Fibroblast of lung (primary cell): ENCODE measurements at regions not wholly inside any gene's neighbourhood (a gene's known extent, or its start where the extent isn't known, plus 50 kb on each side); places are given as distances from the start of the nearest gene placed in this dataset.

Experiments used
- DNase-seq, 2 donors: peaks; one replicate each; pipeline versions ENCODE4 v3.0.0 to v3.0.0-alpha.2; 2010; ENCODE audit warnings: low read depth in 2 of 2
- H2AFZ ChIP-seq: 2 replicates; pipeline ENCODE4 v1.5.1; 2012; ENCODE audit warnings: low read length, control low read depth, inconsistent platforms
- H3K27ac ChIP-seq: 2 replicates; pipeline ENCODE4 v1.5.1; 2011; ENCODE audit warnings: low read length, control low read depth; ENCODE audit not compliant: insufficient read depth
- H3K27me3 ChIP-seq: 2 replicates; pipeline ENCODE4 v1.5.1; 2011; ENCODE audit warnings: mild to moderate bottlenecking, low read length; ENCODE audit not compliant: control insufficient read depth, insufficient read depth
- H3K36me3 ChIP-seq: 2 replicates; pipeline ENCODE4 v1.5.1; 2011; ENCODE audit warnings: low read length; ENCODE audit not compliant: control insufficient read depth, insufficient read depth
- H3K4me1 ChIP-seq: 2 replicates; pipeline ENCODE4 v1.5.1; 2011; ENCODE audit warnings: low read length; ENCODE audit not compliant: control insufficient read depth, insufficient read depth; ENCODE audit errors: extremely low read depth
- H3K4me2 ChIP-seq: 2 replicates; pipeline ENCODE4 v1.5.1; 2011; ENCODE audit warnings: low read length, control low read depth; ENCODE audit not compliant: insufficient read depth; ENCODE audit errors: extremely low read depth
- H3K4me3 ChIP-seq, 4 experiments: fragments of 200-600 bp in 1 of 4; sonication (generic) in 1 of 4; replicated peaks in 1 of 4; 2 replicates each; pipeline ENCODE4 v1.5.1; 2011 to 2016; ENCODE audit warnings: low read length in 4 of 4, low read depth in 3 of 4, mild to moderate bottlenecking in 3 of 4, control low read depth in 2 of 4, inconsistent platforms in 1 of 4, mixed read lengths in 1 of 4; ENCODE audit not compliant: insufficient read depth in 1 of 4; ENCODE audit errors: control extremely low read depth in 1 of 4
- H3K79me2 ChIP-seq: 2 replicates; pipeline ENCODE4 v1.5.1; 2012; ENCODE audit warnings: mild to moderate bottlenecking, low read length, inconsistent platforms; ENCODE audit not compliant: control insufficient read depth, insufficient read depth
- H3K9ac ChIP-seq: 2 replicates; pipeline ENCODE4 v1.5.1; 2011; ENCODE audit warnings: mild to moderate bottlenecking, low read length, control low read depth; ENCODE audit not compliant: insufficient read depth
- H3K9me3 ChIP-seq: 2 replicates; pipeline ENCODE4 v1.5.1; 2012; ENCODE audit warnings: low read depth, low read length; ENCODE audit not compliant: control insufficient read depth, insufficient read depth
- H4K20me1 ChIP-seq: 2 replicates; pipeline ENCODE4 v1.5.1; 2011; ENCODE audit warnings: low read length; ENCODE audit not compliant: control insufficient read depth, insufficient read depth; ENCODE audit errors: extremely low read depth
- EZH2 ChIP-seq: IDR thresholded peaks from 2 replicates; pipeline ENCODE4 v1.5.1; 2012; ENCODE audit warnings: low read length, control low read depth, mild to moderate bottlenecking; ENCODE audit errors: missing control alignments
- TF ChIP-seq, protein P1 (sequence below), 2 donors: IDR thresholded peaks in 1 of 2; conservative IDR thresholded peaks in 1 of 2; 1 replicate in 1 of 2; 2 replicates in 1 of 2; pipeline ENCODE4 v1.5.1; 2011 to 2012; ENCODE audit warnings: low read length in 2 of 2, control low read depth in 1 of 2, inconsistent platforms in 1 of 2, low read depth in 1 of 2, mild to moderate bottlenecking in 1 of 2

DNA sequence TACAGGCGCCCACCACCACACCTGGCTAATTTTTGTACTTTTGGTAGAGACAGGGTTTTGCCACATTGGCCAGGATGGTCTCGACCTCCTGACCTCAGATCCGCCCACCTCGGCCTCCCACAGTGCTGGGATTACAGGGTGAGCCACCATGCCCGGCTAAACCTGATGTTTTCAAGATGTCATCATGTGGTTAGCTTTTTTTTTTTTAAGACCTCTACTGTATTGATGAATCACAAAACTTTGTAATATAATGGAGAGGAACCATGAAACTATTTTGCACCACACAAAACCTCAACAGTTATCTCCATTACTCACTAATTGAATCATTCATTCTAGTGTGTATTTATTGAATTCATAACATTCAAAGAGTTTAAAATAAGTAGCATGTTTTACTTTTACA, 94.7 kb upstream of the NEIL3 start:
- peak in 1 of 2 donors; percentile 82 for DNase-seq
- H3K27ac ChIP-seq, result no peak overlapping the region

DNA sequence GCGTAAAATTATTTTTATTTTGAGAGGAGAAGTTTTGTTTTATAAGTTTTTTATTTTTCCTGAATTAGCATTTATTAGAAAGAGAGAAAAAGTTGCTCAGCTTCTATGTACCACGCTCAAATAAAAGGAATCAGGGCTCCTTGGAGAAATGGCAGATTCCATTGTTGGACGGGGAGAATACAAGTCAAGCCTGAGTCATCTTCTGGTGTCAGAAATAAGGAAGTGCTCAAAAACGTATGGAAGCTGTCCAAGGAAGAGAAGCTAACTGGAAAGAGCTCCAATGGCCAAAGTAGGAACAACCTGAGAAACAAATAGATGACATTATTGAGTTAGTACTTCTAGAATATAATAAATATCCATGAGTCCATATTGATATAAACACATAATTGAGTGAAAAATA, 89.3 kb upstream of the NEIL3 start:
- no peaks in the 10 kb centered on the region for H3K9me3 ChIP-seq
- no peak overlapping the region for H2AFZ ChIP-seq
- H3K36me3 ChIP-seq, result no peaks in the 10 kb centered on the region
- H3K4me2 ChIP-seq, result no peak overlapping the region
- no peak overlapping the region for H3K4me3 ChIP-seq
- H3K9ac ChIP-seq, result no peak overlapping the region
- DNase-seq, result peak; percentile 44 to 79
- no peak for TF ChIP-seq EZH2
- TF ChIP-seq, protein P1, sequence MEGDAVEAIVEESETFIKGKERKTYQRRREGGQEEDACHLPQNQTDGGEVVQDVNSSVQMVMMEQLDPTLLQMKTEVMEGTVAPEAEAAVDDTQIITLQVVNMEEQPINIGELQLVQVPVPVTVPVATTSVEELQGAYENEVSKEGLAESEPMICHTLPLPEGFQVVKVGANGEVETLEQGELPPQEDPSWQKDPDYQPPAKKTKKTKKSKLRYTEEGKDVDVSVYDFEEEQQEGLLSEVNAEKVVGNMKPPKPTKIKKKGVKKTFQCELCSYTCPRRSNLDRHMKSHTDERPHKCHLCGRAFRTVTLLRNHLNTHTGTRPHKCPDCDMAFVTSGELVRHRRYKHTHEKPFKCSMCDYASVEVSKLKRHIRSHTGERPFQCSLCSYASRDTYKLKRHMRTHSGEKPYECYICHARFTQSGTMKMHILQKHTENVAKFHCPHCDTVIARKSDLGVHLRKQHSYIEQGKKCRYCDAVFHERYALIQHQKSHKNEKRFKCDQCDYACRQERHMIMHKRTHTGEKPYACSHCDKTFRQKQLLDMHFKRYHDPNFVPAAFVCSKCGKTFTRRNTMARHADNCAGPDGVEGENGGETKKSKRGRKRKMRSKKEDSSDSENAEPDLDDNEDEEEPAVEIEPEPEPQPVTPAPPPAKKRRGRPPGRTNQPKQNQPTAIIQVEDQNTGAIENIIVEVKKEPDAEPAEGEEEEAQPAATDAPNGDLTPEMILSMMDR (conservative IDR thresholded peaks at IDR 0.05 in 1 of 2, IDR thresholded peaks at IDR 0.05 in 1 of 2; ENCODE audit: low read depth in 1 of 2, low read length in 2 of 2), result no peak
- no peaks in the 10 kb centered on the region for H3K27me3 ChIP-seq
- no peak overlapping the region for H3K27ac ChIP-seq
- no peaks in the 10 kb centered on the region for H3K79me2 ChIP-seq
- H3K4me1 ChIP-seq, result no peaks in the 10 kb centered on the region
- H4K20me1 ChIP-seq, result no peaks in the 10 kb centered on the region

More for the DNA sequence above, 94.7 kb upstream of the NEIL3 start:
- H4K20me1 ChIP-seq, result no peaks in the 10 kb centered on the region
- no peak overlapping the region for H3K9ac ChIP-seq
- H2AFZ ChIP-seq, result no peak overlapping the region
- no peaks in the 10 kb centered on the region for H3K79me2 ChIP-seq
- no peaks in the 10 kb centered on the region for H3K4me1 ChIP-seq
- no peaks in the 10 kb centered on the region for H3K36me3 ChIP-seq
- TF ChIP-seq, protein P1 (conservative IDR thresholded peaks at IDR 0.05 in 1 of 2, IDR thresholded peaks at IDR 0.05 in 1 of 2; ENCODE audit: low read depth in 1 of 2, low read length in 2 of 2), result no peak
- TF ChIP-seq EZH2, result no peak
- no peak overlapping the region for H3K4me2 ChIP-seq
- H3K4me3 ChIP-seq, result no peak overlapping the region
- H3K27me3 ChIP-seq, result no peaks in the 10 kb centered on the region
- H3K9me3 ChIP-seq, result no peaks in the 10 kb centered on the region

DNA sequence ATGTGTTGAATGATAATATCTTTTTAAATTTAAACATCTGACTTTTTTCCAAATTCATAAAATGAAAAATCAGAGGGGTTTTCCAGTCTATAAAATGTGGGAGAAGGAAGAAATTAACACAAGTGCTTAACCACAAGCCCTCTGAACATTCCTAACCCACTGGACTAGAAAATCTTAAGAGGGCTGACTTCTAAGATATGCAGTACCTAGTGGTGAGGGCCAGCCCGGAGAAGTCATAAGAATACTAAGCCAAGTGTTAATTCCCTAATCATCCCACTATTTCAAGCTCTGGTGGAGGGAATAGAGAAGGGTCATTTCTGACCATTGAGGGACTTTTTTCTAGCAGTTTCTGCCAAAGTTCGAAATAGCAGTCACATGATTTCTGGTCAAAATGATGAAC, 86.9 kb upstream of the NEIL3 start:
- no peaks in the 10 kb centered on the region for H3K36me3 ChIP-seq
- H3K4me2 ChIP-seq, result no peak overlapping the region
- H3K27me3 ChIP-seq, result no peaks in the 10 kb centered on the region
- no peak for TF ChIP-seq EZH2
- TF ChIP-seq, protein P1 (conservative IDR thresholded peaks at IDR 0.05 in 1 of 2, IDR thresholded peaks at IDR 0.05 in 1 of 2; ENCODE audit: low read depth in 1 of 2, low read length in 2 of 2), result no peak
- no peaks in the 10 kb centered on the region for H3K4me1 ChIP-seq
- no peak overlapping the region for H3K9ac ChIP-seq
- no peaks in the 10 kb centered on the region for H4K20me1 ChIP-seq
- H3K79me2 ChIP-seq, result no peaks in the 10 kb centered on the region
- no peak overlapping the region for H2AFZ ChIP-seq
- H3K27ac ChIP-seq, result no peak overlapping the region
- H3K4me3 ChIP-seq, result no peak overlapping the region
- DNase-seq, result peak in 1 of 2 donors; percentile 80
- no peaks in the 10 kb centered on the region for H3K9me3 ChIP-seq
